Endothelial cell of umbilical vein (primary cell): ENCODE measurements at regions not wholly inside any gene's neighbourhood (a gene's known extent, or its start where the extent isn't known, plus 50 kb on each side); places are given as distances from the start of the nearest gene placed in this dataset.

ENCODE experiments used
- BruUV-seq: library from RNA; stranded (reverse); fragments of 400-500 nt; replicated peaks from 2 replicates; lab custom pipeline; 2021; lab: Mats Ljungman, UMichigan
- CTCF ChIA-PET: fragments of 300-600, 350-600 bp; sonication (Branson Sonifier 250); formaldehyde crosslinking; loops from one replicate; lab custom pipeline; 2021; ENCODE audit warnings: antibody characterized with exemption, inconsistent platforms; lab: Charles Lee
- POLR2A ChIA-PET: fragments of 300-600, 350-600 bp; sonication (Branson Sonifier 250); formaldehyde crosslinking; loops from one replicate; lab custom pipeline; 2021; ENCODE audit warnings: antibody characterized with exemption, inconsistent platforms; lab: Charles Lee
- DNase-seq: peaks from one replicate; pipeline ENCODE4 v3.0.0-alpha.2; 2011; ENCODE audit warnings: low read depth, low spot score
- FAIRE-seq: peaks from 2 replicates; lab custom pipeline; 2011; peaks lifted over from hg19 to GRCh38; lab: Jason Lieb, UNC
- H2AFZ ChIP-seq: 2 replicates; pipeline ENCODE4 v1.6.0; 2012; ENCODE audit warnings: low read depth, low read length, control low read depth, inconsistent platforms
- H3K27ac ChIP-seq: 2 replicates; pipeline ENCODE4 v1.5.1; 2011; ENCODE audit warnings: low read depth, mild to moderate bottlenecking, control low read depth, low read length, moderate library complexity; ENCODE audit not compliant: insufficient read depth
- H3K27me3 ChIP-seq, 2 experiments: 2 replicates each; pipeline versions ENCODE4 v1.6.0 to v1.6.1; 2011; ENCODE audit warnings: low read length in 2 of 2, mixed read lengths in 1 of 2; ENCODE audit not compliant: control insufficient read depth in 2 of 2, insufficient read depth in 2 of 2
- H3K36me3 ChIP-seq, 2 experiments: 2 replicates in 1 of 2; 3 replicates in 1 of 2; pipeline ENCODE4 v1.5.1; 2011; ENCODE audit warnings: low read length in 2 of 2, mild to moderate bottlenecking in 1 of 2, moderate library complexity in 1 of 2; ENCODE audit not compliant: control insufficient read depth in 2 of 2, insufficient read depth in 2 of 2; ENCODE audit errors: extremely low read depth in 1 of 2
- H3K4me1 ChIP-seq: 3 replicates; pipeline ENCODE4 v1.5.1; 2011; ENCODE audit warnings: mild to moderate bottlenecking, low read length; ENCODE audit not compliant: control insufficient read depth, insufficient read depth; ENCODE audit errors: extremely low read depth
- H3K4me2 ChIP-seq: 2 replicates; pipeline ENCODE4 v1.6.1; 2011; ENCODE audit warnings: low read length, control low read depth, mixed read lengths; ENCODE audit not compliant: insufficient read depth
- H3K4me3 ChIP-seq, 3 experiments: fragments of 200-600 bp in 1 of 3; sonication (generic), shearing (Covaris generic) in 1 of 3; replicated peaks in 1 of 3; 2 replicates each; pipeline ENCODE4 v1.5.1; 2011 to 2016; ENCODE audit warnings: control low read depth in 3 of 3, low read length in 3 of 3, mild to moderate bottlenecking in 2 of 3, inconsistent platforms in 1 of 3, low read depth in 1 of 3, moderate library complexity in 1 of 3; ENCODE audit not compliant: insufficient read depth in 1 of 3
- H3K79me2 ChIP-seq: 2 replicates; pipeline ENCODE4 v1.6.0; 2012; ENCODE audit warnings: low read length, inconsistent platforms; ENCODE audit not compliant: control insufficient read depth, insufficient read depth
- H3K9ac ChIP-seq: replicated peaks from 2 replicates; pipeline ENCODE3; 2011; ENCODE audit warnings: low read length, control low read depth; ENCODE audit not compliant: insufficient read depth; ENCODE audit errors: extremely low read depth
- H3K9me1 ChIP-seq: replicated peaks from 3 replicates; pipeline ENCODE4 v1.6.0; 2011; ENCODE audit warnings: mild to moderate bottlenecking, low read length; ENCODE audit not compliant: control insufficient read depth, insufficient read depth; ENCODE audit errors: extremely low read depth
- H3K9me3 ChIP-seq: replicated peaks from 2 replicates; pipeline ENCODE4 v1.5.1; 2012; ENCODE audit warnings: low read length, inconsistent platforms; ENCODE audit not compliant: control insufficient read depth, insufficient read depth
- H4K20me1 ChIP-seq: replicated peaks from 2 replicates; pipeline ENCODE3; 2011; ENCODE audit warnings: mild to moderate bottlenecking, low read length; ENCODE audit not compliant: control insufficient read depth, insufficient read depth; ENCODE audit errors: extremely low read depth
- CTCF ChIP-seq, 2 donors: IDR thresholded peaks; 1 replicate in 1 of 2; 2 replicates in 1 of 2; pipeline ENCODE4 v1.5.1; 2011; ENCODE audit warnings: low read length in 2 of 2, mild to moderate bottlenecking in 2 of 2, moderate library complexity in 2 of 2, control low read depth in 1 of 2, inconsistent platforms in 1 of 2, low read depth in 1 of 2; ENCODE audit not compliant: insufficient read depth in 1 of 2; ENCODE audit errors: extremely low read depth in 1 of 2
- EZH2 ChIP-seq: IDR thresholded peaks from 2 replicates; pipeline ENCODE4 v1.6.1; 2012; ENCODE audit warnings: borderline replicate concordance, low read depth, mild to moderate bottlenecking, moderate library complexity, low read length, inconsistent platforms; ENCODE audit not compliant: severe bottlenecking
- FOS ChIP-seq: IDR thresholded peaks from 2 replicates; pipeline ENCODE4 v1.6.1; 2011; ENCODE audit warnings: mild to moderate bottlenecking, low read length, moderate library complexity, borderline replicate concordance; ENCODE audit not compliant: insufficient read depth
- GATA2 ChIP-seq: IDR thresholded peaks from 2 replicates; pipeline ENCODE4 v1.7.0; 2011; ENCODE audit warnings: low read depth, mild to moderate bottlenecking, moderate library complexity, mixed read lengths, low read length; ENCODE audit not compliant: insufficient read length, insufficient read depth
- JUN ChIP-seq: IDR thresholded peaks from 2 replicates; pipeline ENCODE4 v1.6.1; 2011; ENCODE audit warnings: borderline replicate concordance, low read depth; ENCODE audit not compliant: insufficient read length, insufficient read depth
- MYC ChIP-seq: IDR thresholded peaks from one replicate; pipeline ENCODE4 v1.6.1; 2011; ENCODE audit warnings: mild to moderate bottlenecking, low read depth, low read length
- POLR2A ChIP-seq: IDR thresholded peaks from 2 replicates; pipeline ENCODE4 v1.6.1; 2012; ENCODE audit warnings: low read depth, mild to moderate bottlenecking, control low read depth, low read length
- POLR2AphosphoS5 ChIP-seq: IDR thresholded peaks from 2 replicates; pipeline ENCODE4 v1.6.1; 2012; ENCODE audit warnings: low read depth, mild to moderate bottlenecking, control low read depth, low read length, moderate library complexity; ENCODE audit not compliant: insufficient read depth
- dilution Hi-C: fragments of 300-500 bp; cut with MboI; formaldehyde crosslinking; loops from one replicate; pipeline ENCODE4 v1.15.0; 2019; ENCODE audit warnings: low sequenced_read_pairs; ENCODE audit not compliant: extremely low pct_ligation_motif_present
- intact Hi-C: fragments of 100-400 bp; cut with micrococcal nuclease; formaldehyde crosslinking; loops from one replicate; pipeline ENCODE4 v1.10.0; 2022
- TF ChIP-seq, protein P1 (sequence below): IDR thresholded peaks from 2 replicates; pipeline ENCODE4 v1.6.1; 2011; ENCODE audit not compliant: insufficient read depth, insufficient read length

GRCh38 chr9:86722706-86723075, 224.6 kb downstream of the GAS1 start:
- no peak for FAIRE-seq
- no TSS peak for BruUV-seq

More at GRCh38 chr9:86722706-86723075, 224.6 kb downstream of the GAS1 start:
- no peaks in the 10 kb centered on the region for H3K27me3 ChIP-seq
- H3K4me3 ChIP-seq, result no peak overlapping the region
- no peak for DNase-seq
- H2AFZ ChIP-seq, result no peak overlapping the region
- no peak for TF ChIP-seq MYC
- no peak for TF ChIP-seq CTCF (IDR thresholded peaks at IDR 0.05; ENCODE audit: extremely low read depth in 1 of 2, insufficient read depth in 1 of 2, low read depth in 1 of 2, low read length in 2 of 2)
- TF ChIP-seq GATA2, result no peak
- TF ChIP-seq EZH2, result no peak
- TF ChIP-seq POLR2A, result no peak
- TF ChIP-seq JUN, result no peak
- TF ChIP-seq, protein P1, sequence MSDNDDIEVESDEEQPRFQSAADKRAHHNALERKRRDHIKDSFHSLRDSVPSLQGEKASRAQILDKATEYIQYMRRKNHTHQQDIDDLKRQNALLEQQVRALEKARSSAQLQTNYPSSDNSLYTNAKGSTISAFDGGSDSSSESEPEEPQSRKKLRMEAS, result no peak
- TF ChIP-seq FOS, result no peak
- no peak for TF ChIP-seq POLR2AphosphoS5
- H3K9ac ChIP-seq, result no peak overlapping the region
- no peaks in the 10 kb centered on the region for H3K9me3 ChIP-seq
- H3K9me1 ChIP-seq, result no peaks in the 10 kb centered on the region
- no peaks in the 10 kb centered on the region for H3K79me2 ChIP-seq
- CTCF ChIA-PET, result no interaction called here
- no peak overlapping the region for H3K27ac ChIP-seq
- intact Hi-C loops, result no loop called here
- H3K36me3 ChIP-seq, result no peaks in the 10 kb centered on the region
- dilution Hi-C loops, result no loop called here
- no peaks in the 10 kb centered on the region for H4K20me1 ChIP-seq
- H3K4me2 ChIP-seq, result no peak overlapping the region
- POLR2A ChIA-PET, result interaction anchor here (0.5 kb wide), 1 partner anchor 1465 kb away, joined by 3 read pairs; no protein-coding TSS in a partner anchor
- no peaks in the 10 kb centered on the region for H3K4me1 ChIP-seq
